ENCODE measurements at regions not wholly inside any gene's neighbourhood (a gene's known extent, or its start where the extent isn't known, plus 50 kb on each side); places are given as distances from the start of the nearest gene placed in this dataset.

DNA sequence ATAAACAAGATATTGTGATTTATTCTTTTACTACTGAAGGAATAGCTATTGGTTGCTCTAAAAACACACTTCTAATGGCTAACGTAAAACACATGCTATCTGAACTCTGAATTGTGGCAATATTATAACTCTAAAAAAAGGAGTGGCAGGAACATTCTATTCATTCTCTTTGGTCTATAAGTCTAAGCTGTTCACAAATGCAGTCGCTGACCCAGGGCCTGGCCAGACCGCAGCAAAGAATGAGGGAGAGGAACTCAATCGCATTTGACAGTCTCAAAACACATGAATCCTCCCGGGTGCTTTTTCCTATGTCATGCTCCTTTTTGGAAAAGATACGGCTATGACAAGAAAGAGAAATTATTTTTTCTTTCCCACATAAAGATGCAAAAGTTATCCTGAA is 651.6 kb upstream of the PITX2 start:
- H3K27me3 Mint-ChIP-seq (ENCODE audit: insufficient read depth) = no peaks in the 10 kb centered on the region
- DNase-seq = no peak
- peaks cover 13% of the 10 kb centered on the region for H3K4me1 Mint-ChIP-seq (ENCODE audit: low read depth)
- H3K36me3 Mint-ChIP-seq (ENCODE audit: low read depth) = no peaks in the 10 kb centered on the region
- no peaks in the 10 kb centered on the region for H3K9me3 Mint-ChIP-seq
- H3K4me3 Mint-ChIP-seq = no peak overlapping the region
- no peak overlapping the region; the same call in 1 of the 2 replicates for H3K27ac Mint-ChIP-seq
- TF ChIP-seq, protein P1, sequence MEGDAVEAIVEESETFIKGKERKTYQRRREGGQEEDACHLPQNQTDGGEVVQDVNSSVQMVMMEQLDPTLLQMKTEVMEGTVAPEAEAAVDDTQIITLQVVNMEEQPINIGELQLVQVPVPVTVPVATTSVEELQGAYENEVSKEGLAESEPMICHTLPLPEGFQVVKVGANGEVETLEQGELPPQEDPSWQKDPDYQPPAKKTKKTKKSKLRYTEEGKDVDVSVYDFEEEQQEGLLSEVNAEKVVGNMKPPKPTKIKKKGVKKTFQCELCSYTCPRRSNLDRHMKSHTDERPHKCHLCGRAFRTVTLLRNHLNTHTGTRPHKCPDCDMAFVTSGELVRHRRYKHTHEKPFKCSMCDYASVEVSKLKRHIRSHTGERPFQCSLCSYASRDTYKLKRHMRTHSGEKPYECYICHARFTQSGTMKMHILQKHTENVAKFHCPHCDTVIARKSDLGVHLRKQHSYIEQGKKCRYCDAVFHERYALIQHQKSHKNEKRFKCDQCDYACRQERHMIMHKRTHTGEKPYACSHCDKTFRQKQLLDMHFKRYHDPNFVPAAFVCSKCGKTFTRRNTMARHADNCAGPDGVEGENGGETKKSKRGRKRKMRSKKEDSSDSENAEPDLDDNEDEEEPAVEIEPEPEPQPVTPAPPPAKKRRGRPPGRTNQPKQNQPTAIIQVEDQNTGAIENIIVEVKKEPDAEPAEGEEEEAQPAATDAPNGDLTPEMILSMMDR (IDR thresholded peaks at IDR 0.05) = no peak

DNA sequence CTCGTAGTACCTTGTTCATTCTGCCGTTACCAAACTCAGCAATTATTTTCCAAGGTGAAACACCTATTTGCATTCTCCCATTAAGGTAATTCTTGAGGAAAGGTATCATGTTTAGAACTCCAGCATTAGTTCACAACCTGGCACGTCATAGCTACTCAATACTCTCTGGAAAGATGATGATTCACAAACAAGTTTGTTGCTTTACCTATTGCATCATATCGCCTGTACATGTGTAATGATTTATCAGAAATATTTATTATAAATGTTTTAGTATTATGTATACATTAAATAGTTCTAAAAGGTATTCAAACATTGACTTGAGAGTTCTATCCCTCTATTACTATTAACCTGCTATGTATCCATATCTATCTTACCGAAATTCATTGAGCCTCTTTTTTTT is 658.3 kb upstream of the PITX2 start:
- TF ChIP-seq, protein P1 (IDR thresholded peaks at IDR 0.05) = no peak
- no peak for DNase-seq
- H3K9me3 Mint-ChIP-seq = no peaks in the 10 kb centered on the region
- peaks cover 11% of the 10 kb centered on the region for H3K4me1 Mint-ChIP-seq (ENCODE audit: low read depth)
- no peak overlapping the region for H3K4me3 Mint-ChIP-seq
- no peak overlapping the region for H3K27ac Mint-ChIP-seq
- no peaks in the 10 kb centered on the region for H3K36me3 Mint-ChIP-seq (ENCODE audit: low read depth)
- H3K27me3 Mint-ChIP-seq (ENCODE audit: insufficient read depth) = no peaks in the 10 kb centered on the region

DNA sequence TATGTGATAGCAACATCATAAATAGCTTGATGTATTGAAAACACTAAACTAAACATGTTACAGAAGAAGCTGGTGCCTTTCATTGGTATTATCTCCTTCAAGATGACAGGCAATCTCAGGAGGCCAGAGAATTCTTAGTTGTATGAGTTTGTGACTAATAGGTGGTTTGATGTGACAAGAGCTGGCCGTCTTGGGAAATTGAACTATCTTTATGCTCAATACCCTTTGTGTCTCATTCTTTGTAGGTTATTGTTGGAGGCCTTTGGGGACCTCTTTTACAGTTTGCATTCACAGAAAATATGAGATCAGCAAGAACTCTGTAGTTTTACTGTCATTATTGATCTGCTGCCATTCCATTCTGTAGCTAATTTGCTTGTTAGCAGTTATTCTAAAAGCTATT is 659.2 kb upstream of the PITX2 start:
- Mint-ChIP-seq H3K4me1 (ENCODE audit: low read depth) (peaks cover 11% of the 10 kb centered on the region), H3K36me3 (ENCODE audit: low read depth) (no peaks in the 10 kb centered on the region), H3K27me3 (ENCODE audit: insufficient read depth) (no peaks in the 10 kb centered on the region), H3K27ac (no peak overlapping the region), H3K9me3 (no peaks in the 10 kb centered on the region), H3K4me3 (no peak overlapping the region)
- DNase-seq = no peak
- TF ChIP-seq, protein P1 (IDR thresholded peaks at IDR 0.05) = no peak

DNA sequence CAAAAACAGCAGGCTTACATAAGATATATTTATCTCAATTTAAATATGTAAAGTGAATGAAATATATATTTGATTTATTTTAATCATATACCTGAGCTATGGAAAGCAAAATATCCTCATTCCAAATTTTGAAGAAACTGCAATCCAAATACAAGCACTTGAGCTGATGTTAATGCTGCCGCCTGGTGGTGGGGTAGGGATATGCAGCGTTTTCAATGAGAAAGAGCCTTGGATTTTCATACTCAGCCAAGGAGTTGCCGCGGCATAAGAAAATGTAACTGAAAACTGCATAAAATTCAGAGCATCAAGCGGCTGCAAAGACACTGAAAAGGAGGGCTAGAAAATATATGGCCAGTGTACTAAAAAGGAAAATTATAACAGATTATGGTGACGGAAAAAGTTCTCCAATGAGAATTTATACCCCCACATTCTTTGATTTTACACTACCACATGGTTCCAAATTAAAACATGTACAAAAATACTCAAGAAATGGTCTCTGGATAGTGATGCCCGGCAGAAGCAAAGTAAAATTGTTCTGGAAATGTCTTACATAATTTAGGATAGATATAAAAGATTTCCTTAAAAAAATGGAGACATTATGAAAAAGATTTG is 660.3 kb upstream of the PITX2 start:
- Mint-ChIP-seq H3K4me1 (ENCODE audit: low read depth) (peaks cover 20% of the 10 kb centered on the region), H3K27ac (no peak overlapping the region; the same call in 1 of the 2 replicates), H3K27me3 (ENCODE audit: insufficient read depth) (no peaks in the 10 kb centered on the region), H3K4me3 (no peak overlapping the region), H3K9me3 (no peaks in the 10 kb centered on the region), H3K36me3 (ENCODE audit: low read depth) (no peaks in the 10 kb centered on the region)
- DNase-seq = peak; percentile 43
- TF ChIP-seq, protein P1 (IDR thresholded peaks at IDR 0.05) = peak; percentile 99

DNA sequence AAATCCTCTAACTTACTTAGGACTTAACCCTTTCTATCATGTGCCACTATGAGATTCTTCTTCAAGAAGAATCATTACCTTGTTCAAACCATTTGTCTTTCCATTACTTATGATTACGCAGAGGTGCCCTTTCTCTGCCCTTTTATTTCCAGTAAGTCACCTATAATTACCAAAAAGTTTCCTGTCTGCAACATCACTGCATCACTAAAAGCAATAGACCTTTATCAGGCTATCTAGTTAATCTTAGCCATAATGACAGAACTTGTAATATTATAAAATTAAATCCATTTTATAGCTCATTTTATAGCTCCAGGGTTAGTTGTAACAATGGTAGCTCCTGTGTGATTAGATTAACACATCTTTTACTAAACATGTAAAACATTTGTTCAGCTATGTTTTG is 673.6 kb upstream of the PITX2 start:
- Mint-ChIP-seq H3K36me3 (ENCODE audit: low read depth) (0 out of 2 replicates have a peak, but pooled peaks cover 10% of the 10 kb centered on the region), H3K27ac (no peak overlapping the region), H3K27me3 (ENCODE audit: insufficient read depth) (no peaks in the 10 kb centered on the region), H3K9me3 (peaks cover 11% of the 10 kb centered on the region), H3K4me1 (ENCODE audit: low read depth) (no peaks in the 10 kb centered on the region; the same call in 1 of the 2 replicates), H3K4me3 (no peak overlapping the region)
- TF ChIP-seq, protein P1 (IDR thresholded peaks at IDR 0.05) = no peak
- no peak for DNase-seq
